Cerebellar cortex (tissue), 1 donor: ENCODE measurements at regions not wholly inside any gene's neighbourhood (a gene's known extent, or its start where the extent isn't known, plus 50 kb on each side); places are given as distances from the start of the nearest gene placed in this dataset.

Source experiments
- DNase-seq: peaks from one replicate; pipeline ENCODE4 v3.0.0-alpha.2; 2015; ENCODE audit warnings: low spot score

DNA sequence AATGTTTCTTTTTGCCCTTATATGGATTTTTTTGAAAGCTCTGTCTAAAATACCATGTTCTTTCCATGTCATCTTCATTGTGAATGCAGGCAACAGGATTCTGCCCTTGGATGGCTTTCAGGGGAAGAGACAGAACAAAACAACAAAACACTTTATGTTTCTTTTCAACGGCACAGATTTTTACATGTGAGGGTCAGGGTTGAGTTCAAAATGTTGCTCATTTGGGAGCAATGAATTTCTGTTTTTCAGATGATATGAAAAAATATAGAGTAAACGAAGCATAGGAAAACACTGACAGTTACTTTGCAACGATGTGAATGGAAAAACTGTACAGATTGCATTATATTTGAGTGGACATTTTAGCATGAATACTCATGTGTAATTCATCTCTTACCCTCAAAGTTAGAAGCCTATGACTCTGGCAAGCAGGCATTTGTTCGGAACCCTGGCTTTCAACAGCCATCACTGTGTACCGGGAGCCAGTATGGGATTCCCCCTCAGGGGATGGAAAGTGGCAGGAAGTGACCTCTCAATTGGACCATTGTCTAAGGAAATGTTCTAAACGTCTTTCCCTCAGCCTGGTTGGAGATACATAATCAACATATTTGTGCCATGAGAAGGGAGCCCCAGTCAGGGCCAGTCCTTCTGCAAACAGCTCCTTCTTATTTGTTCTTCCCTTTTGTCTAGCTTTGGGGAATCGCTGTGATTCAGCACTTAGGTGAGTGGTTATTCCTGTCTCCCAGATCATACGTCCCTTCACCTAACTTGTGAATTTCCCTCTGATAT, 153.9 kb upstream of the MEF2C start:
- DNase-seq = no peak

DNA sequence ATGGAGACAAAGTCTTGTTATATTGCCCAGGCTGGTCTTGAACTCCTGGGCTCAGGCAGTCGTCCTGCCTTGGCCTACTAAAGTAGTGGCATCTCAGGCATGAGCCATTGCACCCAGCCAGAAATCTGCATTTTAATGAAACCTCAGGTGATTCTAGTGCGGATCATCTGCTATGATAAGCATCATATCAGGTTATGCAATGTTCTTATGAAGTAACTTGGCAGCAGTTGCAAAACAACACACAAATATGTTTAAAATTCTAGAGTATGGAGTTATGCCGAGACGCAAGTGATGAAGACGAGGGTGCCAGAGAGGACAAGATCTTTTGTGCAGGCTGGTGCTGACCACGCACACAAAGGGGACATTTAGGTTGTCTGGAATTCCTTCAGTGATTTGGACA, 153.2 kb upstream of the MEF2C start:
- DNase-seq = no peak

DNA sequence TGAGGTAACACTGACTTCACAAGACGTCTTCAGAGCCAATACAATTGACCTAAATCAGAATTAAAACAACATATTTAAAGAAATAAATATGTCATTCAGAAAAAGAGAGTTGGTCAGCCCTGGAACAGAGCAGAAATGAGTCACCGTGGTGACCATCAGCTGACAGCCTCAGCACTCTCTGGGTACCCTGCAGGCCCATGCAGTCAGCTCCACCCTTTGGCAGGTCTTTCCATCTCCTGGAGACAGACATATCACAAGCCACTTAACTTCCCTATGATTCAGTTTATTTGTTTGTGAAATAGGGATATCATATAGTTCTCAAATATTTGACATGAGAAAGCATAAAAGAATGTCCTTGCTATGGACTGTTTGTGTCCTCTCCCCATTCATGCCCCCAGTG, 151.6 kb upstream of the MEF2C start:
- DNase-seq = no peak

DNA sequence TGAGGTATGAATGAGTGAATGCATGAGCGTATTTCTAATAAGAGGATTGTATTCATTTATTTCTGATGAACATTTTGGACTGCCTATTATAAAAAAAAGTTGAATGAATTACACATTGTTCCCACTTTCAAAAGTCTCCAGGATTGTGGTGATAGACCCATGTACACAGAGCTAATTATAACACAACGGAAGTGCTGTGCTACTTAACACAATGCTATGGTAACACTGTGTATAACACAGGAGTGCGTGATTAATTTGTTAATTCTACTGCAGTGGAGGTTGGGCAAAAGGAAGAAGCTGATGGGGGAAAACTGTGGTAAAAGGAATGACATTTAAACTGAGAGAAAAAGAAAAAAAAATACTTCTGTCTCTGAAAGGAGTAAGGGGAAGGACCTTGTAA, 147.8 kb upstream of the MEF2C start:
- no peak for DNase-seq

DNA sequence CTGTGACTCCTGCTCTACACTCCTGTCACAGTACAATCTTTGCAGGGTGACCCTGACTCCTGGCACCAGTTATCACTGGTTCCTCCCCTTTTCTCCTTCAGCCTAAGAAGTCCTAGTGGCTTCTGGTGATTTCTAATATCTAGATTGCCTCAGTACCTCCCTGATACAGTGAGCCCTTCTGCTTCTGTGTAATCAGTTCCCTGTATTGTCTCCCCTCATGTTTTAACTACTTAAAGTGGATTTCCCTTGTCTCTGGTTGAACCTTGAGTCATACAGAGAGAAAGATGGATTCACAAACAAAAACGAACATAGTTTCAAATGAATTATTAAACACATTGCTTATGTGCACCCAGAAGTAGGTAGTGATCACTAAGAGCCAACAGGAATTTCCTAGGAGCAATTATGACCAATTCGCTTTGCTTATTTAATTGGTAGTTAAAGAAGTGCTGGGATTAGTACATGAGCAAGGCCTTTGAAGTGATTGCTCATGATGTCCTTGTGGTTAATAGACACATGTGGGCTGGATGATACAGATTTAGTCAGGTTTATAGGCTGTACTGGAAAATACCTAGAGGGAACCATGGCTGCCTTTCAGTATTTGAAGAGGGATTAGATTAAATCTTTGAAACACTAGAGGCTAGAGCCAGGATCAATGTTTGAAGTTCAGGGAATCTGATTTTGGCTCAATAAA, 145.8 kb upstream of the MEF2C start:
- no peak for DNase-seq

DNA sequence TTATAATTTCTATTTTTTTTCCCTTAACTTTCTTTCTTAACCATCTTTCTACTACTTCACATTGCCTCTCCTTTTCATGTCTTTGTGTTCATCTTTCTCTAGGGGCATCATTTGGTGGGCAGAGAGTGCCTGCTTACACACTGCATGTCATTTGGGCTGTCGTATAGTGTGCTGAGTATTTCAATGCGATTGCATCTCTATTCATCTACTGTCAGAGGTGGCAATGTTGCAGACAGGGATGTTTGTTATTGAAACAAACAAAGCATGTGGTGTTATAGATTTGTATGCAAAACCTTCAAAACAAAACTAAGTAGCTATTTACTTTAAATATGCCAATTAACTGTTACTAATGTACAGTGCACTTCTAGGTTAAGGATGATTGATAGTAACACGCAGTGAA, 141.1 kb upstream of the MEF2C start:
- no peak for DNase-seq

DNA sequence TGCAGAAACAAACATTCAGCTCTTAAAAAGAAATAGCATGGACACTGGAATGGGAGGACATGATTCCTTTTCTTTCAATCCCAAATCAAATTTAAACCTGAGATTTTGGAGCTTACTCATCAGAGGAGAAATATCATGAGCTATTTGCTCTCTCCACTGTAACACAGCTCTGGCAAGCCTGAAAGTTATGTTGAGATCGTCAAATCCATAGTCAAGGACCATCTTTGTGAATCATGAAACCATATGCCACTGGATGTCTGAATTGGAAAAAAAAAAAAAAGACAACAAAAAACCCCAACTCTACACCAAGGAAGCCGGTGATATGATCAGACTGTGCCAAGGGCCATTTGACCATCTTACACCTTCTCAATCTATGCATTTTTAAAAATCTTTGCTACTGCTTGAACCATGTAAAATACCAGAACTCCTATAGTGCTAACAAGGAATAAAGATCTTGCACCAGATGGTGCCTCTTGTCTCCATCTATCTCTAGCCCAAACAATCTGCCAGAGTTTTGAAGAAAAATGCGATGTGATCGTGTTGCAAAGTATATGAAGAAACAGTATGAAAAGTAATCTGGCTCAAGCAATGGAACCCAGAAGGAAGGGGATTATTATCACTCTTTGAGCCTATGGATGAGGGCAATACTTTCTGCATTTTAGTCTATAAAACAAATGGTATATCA, 138.1 kb upstream of the MEF2C start:
- no peak for DNase-seq

DNA sequence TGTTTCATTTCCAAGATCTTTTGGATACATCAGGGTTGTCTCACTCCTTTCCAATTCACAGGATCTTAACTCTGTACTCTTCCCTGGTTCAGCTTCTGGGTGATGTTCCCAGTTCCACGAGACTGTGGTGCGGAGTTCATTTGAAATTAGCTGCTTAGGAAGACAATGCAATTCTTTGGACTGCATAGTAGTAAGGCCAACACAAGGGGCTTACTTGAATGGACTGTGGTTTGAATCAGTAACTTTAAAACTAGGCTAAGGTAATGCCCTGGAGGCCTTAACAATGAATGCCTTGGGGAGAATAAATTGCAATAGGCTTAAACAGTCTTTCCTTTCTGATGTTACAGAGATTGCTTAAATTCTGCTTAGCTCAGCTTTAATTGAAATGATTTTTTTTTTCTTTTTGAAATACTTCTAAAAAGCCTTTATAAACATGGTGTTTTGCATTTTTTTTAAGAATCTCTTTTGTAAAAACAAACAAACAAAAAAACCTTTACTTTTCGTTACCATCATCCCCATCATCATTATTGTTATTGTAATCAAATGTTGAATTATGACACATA, 133.8 kb upstream of the MEF2C start:
- DNase-seq = no peak

- no peak for DNase-seq
Observed at GRCh38 chr5:89015409-89015808, 132.4 kb upstream of the MEF2C start.

- DNase-seq = no peak
Observed at GRCh38 chr5:89011778-89012711, 129.1 kb upstream of the MEF2C start.

DNA sequence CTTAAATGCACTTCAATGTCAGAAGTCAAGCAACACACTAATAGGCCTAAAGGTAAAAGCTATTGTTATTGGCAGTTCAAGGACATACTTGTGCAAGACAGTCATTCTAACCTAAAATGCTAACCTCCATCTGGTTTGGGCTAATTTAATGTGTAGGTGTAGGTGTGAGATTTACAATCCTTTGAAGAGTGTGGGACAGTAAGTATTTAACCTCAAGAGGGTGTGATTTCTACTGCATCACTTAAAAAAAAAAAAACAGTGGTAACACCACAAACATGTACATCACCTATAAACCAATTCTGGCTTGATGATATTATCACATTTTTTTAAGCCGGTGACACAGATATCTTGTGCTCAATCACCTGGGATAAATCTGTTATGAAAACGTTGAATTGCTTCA, 127.5 kb upstream of the MEF2C start:
- no peak for DNase-seq

GRCh38 chr5:89008291-89008690, 125.3 kb upstream of the MEF2C start:
- DNase-seq = no peak

GRCh38 chr5:89005990-89006389, 123.0 kb upstream of the MEF2C start:
- DNase-seq = no peak

GRCh38 chr5:89004379-89004778, 121.4 kb upstream of the MEF2C start:
- DNase-seq = no peak

- DNase-seq = no peak
Observed at GRCh38 chr5:89003563-89004036, 120.6 kb upstream of the MEF2C start.

- no peak for DNase-seq
Observed at GRCh38 chr5:88999853-89000252, 116.9 kb upstream of the MEF2C start.

DNA sequence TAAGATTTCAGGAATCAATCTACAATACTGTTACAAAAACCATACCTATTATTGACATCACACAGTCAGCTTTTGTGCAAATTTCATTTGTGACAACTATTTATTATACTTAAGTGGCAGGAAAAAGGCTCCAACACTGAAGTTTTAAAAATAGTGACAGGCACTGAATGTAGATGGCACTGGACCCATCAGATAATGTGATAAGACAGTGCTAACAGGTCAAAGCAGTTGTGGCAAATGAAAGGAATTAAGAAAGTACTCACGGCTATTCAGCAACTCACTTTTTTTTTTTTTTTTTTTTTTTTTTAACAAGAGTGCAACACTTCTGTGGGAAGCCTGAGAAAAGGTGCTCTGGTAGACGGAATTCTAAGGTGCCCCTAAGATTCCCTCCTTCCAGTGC, 115.0 kb upstream of the MEF2C start:
- no peak for DNase-seq

- no peak for DNase-seq
Observed at GRCh38 chr5:88984040-88984439, 101.1 kb upstream of the MEF2C start.

DNA sequence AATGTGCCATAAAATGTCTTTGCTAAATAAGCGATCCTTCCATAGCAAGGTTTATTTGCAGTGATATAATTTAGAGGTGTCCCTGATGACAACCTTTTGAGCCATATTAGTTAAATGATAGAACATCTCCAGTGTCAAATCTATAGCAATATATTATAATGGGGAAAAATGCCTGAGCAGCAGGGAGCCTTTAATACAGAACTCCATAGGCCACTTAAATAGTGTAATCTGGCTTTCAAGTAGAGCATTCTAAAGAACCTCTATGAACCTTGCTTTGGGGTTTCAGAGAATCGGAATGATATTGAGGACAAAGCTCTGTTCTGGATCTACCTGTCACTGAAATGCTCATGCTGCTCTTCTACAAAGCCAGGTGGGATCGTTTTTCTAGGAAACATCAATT, 96.7 kb upstream of the MEF2C start:
- DNase-seq = no peak

DNA sequence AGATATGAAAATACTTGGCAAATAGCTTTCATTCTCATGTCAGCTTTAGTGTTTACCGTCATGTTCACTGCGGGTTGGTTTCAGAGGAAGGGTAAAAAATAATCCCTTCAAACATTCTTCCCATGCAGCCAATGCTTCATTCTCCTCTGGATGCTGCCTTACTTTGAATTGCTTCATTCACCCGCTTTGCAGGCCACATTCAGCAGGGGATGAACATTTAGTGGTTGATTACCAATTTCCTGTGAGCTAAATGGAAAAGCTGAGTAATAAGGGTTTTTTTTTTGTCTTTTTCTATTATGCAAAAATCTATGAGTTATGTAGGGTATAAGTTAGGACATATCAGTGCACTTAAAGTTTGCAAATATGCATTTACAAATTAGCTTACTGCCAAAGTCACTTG, 96.3 kb upstream of the MEF2C start:
- no peak for DNase-seq

GRCh38 chr5:88976914-88977313, 93.9 kb upstream of the MEF2C start:
- DNase-seq = no peak
